Vagina (tissue), 2 donors: ENCODE measurements at regions not wholly inside any gene's neighbourhood (a gene's known extent, or its start where the extent isn't known, plus 50 kb on each side); places are given as distances from the start of the nearest gene placed in this dataset.

Source experiments
- DNase-seq, 2 donors: peaks; one replicate each; pipeline ENCODE4 v3.0.0-alpha.2; 2017; ENCODE audit errors: extremely low spot score in 2 of 2
- H3K27ac ChIP-seq: fragments of 200-600 bp; sonication (generic); one replicate; pipeline ENCODE4 v1.5.1; 2019
- H3K27me3 ChIP-seq: fragments of 200-600 bp; sonication (generic); one replicate; pipeline ENCODE4 v1.5.1; 2019
- H3K36me3 ChIP-seq, 2 donors: fragments of 200-600 bp; sonication (generic); one replicate each; pipeline ENCODE4 v1.5.1; 2017 to 2019
- H3K4me1 ChIP-seq: fragments of 200-600 bp; sonication (generic); one replicate; pipeline ENCODE4 v1.5.1; 2019
- H3K4me3 ChIP-seq, 2 donors: fragments of 200-600 bp; sonication (generic); 1 replicate in 1 of 2; 2 replicates in 1 of 2; pipeline ENCODE4 v1.5.1; 2016 to 2019
- H3K9me3 ChIP-seq: fragments of 200-600 bp; sonication (generic); one replicate; pipeline ENCODE4 v1.5.1; 2019
- POLR2A ChIP-seq, 2 donors: fragments of 450-650 bp; IDR thresholded peaks; one replicate each; pipeline ENCODE4 v1.6.1; 2017; ENCODE audit warnings: antibody characterized with exemption in 2 of 2, mild to moderate bottlenecking in 2 of 2, moderate library complexity in 2 of 2
- POLR2AphosphoS5 ChIP-seq, 2 donors: sonication (generic); formaldehyde crosslinking; IDR thresholded peaks; one replicate each; pipeline ENCODE4 v1.9.0; 2017; ENCODE audit warnings: antibody characterized with exemption in 2 of 2, mild to moderate bottlenecking in 2 of 2, low read depth in 1 of 2; ENCODE audit not compliant: insufficient read depth in 1 of 2
- intact Hi-C: fragments of 100-400 bp; cut with DNase I; formaldehyde crosslinking; loops from one replicate; pipeline ENCODE4 v1.15.1; 2023
- TF ChIP-seq, protein P1 (sequence below), 3 experiments: fragments of 450-650 bp in 2 of 3; fragments of 200-600 bp in 1 of 3; sonication (generic) in 1 of 3; IDR thresholded peaks; one replicate each; pipeline ENCODE4 v1.5.1; 2017 to 2019; ENCODE audit warnings: antibody characterized with exemption in 3 of 3, mild to moderate bottlenecking in 2 of 3, moderate library complexity in 2 of 3

DNA sequence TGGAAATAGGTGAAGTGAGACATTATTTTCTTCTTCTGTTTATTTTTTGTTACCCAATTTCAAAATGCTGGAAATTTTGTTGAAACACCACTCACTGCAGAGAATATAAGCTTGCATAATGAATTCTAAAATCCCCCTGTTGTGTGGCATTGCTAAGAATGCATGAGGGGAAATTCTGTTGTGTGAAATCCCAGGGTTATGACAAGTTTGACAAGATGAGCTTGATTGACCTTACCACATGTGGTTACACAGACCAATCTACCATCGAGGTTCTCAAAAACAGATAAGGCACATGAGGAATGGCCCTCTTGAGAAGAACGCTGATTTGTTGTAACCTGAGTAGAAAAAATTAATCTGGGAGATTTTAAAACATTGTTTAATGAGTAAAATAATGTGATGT, 261.6 kb upstream of the MMADHC start:
- H3K27me3 ChIP-seq = no peaks in the 10 kb centered on the region
- DNase-seq = no peak
- H3K36me3 ChIP-seq = no peaks in the 10 kb centered on the region
- TF ChIP-seq, protein P1, sequence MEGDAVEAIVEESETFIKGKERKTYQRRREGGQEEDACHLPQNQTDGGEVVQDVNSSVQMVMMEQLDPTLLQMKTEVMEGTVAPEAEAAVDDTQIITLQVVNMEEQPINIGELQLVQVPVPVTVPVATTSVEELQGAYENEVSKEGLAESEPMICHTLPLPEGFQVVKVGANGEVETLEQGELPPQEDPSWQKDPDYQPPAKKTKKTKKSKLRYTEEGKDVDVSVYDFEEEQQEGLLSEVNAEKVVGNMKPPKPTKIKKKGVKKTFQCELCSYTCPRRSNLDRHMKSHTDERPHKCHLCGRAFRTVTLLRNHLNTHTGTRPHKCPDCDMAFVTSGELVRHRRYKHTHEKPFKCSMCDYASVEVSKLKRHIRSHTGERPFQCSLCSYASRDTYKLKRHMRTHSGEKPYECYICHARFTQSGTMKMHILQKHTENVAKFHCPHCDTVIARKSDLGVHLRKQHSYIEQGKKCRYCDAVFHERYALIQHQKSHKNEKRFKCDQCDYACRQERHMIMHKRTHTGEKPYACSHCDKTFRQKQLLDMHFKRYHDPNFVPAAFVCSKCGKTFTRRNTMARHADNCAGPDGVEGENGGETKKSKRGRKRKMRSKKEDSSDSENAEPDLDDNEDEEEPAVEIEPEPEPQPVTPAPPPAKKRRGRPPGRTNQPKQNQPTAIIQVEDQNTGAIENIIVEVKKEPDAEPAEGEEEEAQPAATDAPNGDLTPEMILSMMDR (IDR thresholded peaks at IDR 0.05) = no peak
- no peak for TF ChIP-seq POLR2A (IDR thresholded peaks at IDR 0.05)
- no peak for TF ChIP-seq POLR2AphosphoS5 (IDR thresholded peaks at IDR 0.05; ENCODE audit: insufficient read depth in 1 of 2, low read depth in 1 of 2)
- no peaks in the 10 kb centered on the region for H3K4me1 ChIP-seq
- H3K9me3 ChIP-seq = no peaks in the 10 kb centered on the region
- intact Hi-C loops = no loop called here
- H3K4me3 ChIP-seq = no peak overlapping the region
- no peak overlapping the region for H3K27ac ChIP-seq

DNA sequence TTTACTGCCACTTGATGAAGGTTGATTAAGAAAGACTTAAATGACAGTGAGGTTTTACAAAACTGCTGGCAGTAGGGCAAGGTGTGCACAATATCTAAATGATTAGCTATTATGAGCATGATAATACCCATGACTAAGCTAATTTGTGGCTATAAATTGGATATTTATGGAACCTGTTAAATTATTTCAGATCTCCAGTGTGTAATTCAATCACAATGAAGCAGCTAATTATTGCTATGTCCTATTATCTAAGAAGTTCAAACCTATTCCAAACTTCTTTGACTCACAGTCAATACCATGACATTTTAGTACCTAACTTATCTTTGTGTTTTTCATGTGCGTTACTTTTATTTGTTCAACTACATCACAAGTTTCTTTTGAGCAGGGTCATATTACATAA, 253.8 kb upstream of the MMADHC start:
- H3K4me1 ChIP-seq = no peaks in the 10 kb centered on the region
- H3K36me3 ChIP-seq = no peaks in the 10 kb centered on the region
- H3K4me3 ChIP-seq = no peak overlapping the region
- no peaks in the 10 kb centered on the region for H3K27me3 ChIP-seq
- no peak for DNase-seq
- intact Hi-C loops = no loop called here
- no peaks in the 10 kb centered on the region for H3K9me3 ChIP-seq
- no peak overlapping the region for H3K27ac ChIP-seq
- no peak for TF ChIP-seq POLR2A (IDR thresholded peaks at IDR 0.05)

DNA sequence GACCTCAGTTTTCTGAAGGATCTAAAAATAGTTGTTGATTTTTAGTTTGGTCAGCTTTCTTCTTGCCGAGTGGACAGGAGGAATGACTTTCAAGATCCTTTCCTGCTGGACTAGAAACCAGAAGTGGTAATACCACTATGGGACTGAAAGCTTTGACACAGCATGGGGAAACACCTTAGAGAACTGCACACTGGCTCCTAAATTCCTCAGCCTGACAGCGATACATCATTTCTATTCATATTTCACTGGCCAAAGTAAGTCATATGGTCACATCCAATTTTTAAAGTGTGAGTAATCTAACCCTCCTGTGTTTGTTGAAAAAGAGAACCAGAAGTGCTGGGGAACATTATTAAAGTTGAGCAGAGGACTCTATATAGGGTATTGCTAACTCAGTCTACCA, 244.7 kb upstream of the MMADHC start:
- intact Hi-C loops = no loop called here
- TF ChIP-seq, protein P1 (IDR thresholded peaks at IDR 0.05) = no peak
- TF ChIP-seq POLR2AphosphoS5 (IDR thresholded peaks at IDR 0.05; ENCODE audit: insufficient read depth in 1 of 2, low read depth in 1 of 2) (no peak), POLR2A (IDR thresholded peaks at IDR 0.05) (no peak)
- Histone ChIP-seq H3K9me3 (no peaks in the 10 kb centered on the region), H3K4me3 (no peak overlapping the region), H3K27me3 (no peaks in the 10 kb centered on the region), H3K36me3 (no peaks in the 10 kb centered on the region), H3K4me1 (no peaks in the 10 kb centered on the region), H3K27ac (no peak overlapping the region)
- DNase-seq = no peak

DNA sequence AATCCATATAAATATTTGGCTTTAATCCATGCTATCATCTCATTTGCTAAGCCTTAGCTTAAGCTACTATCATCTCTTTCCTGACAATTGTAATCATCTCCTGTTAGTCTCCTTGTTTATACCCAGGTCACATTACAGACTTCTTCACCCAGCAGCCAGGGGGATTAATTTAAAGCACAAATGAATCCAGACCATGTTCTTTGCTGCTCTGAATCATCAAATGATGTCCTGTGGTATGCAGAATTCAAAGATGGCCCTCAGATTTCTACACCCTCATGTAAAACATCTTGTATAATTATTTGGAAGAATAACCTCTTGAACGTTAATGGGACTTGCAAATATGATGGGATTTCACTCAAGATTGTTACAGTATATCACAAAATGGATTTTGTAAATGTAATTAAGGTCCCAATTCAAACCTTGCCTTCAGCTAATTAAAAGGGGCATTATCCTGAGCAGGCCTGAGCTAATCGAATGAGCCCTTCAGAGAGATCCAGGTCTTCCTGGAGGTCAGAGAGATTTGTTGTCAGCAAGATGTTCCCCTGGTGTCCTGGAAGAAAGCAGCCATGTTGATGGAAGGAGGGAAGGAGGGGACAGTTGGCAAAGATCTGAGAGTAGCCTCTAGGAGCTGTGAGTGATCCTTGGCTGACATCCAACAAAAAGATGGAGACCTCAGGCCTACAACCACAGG, 241.1 kb upstream of the MMADHC start:
- no peak for DNase-seq
- TF ChIP-seq POLR2AphosphoS5 (IDR thresholded peaks at IDR 0.05; ENCODE audit: insufficient read depth in 1 of 2, low read depth in 1 of 2) (no peak), POLR2A (IDR thresholded peaks at IDR 0.05) (no peak)
- TF ChIP-seq, protein P1 (IDR thresholded peaks at IDR 0.05) = no peak
- intact Hi-C loops = no loop called here
- no peaks in the 10 kb centered on the region for H3K36me3 ChIP-seq
- H3K27ac ChIP-seq = no peak overlapping the region
- H3K4me3 ChIP-seq = no peak overlapping the region
- no peaks in the 10 kb centered on the region for H3K4me1 ChIP-seq
- no peaks in the 10 kb centered on the region for H3K27me3 ChIP-seq
- no peaks in the 10 kb centered on the region for H3K9me3 ChIP-seq

DNA sequence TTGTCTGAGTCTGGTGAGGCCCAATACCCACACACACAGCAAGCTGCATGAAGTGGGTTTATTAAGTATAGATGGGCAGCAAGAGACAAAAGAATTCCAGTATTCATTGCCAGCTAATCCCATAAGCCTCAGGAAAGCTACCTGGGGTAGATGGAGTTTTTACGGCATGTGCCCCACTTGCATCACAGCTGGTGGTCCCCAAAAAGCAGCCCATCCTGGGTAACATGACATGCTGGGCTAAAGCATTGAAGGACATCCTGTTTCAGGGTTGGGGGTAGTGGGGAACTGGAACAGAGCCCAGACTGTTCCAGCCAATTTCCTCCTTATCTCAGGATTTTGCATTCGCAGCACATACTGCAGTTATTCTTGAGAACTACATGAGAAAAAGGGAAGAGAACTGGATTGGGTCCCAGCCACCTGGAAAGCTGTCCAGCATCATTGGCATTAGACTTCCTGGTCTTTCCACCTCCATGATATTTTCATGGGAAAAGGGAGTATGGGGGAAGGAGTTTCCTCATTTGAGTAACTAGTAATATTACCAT, 240.1 kb upstream of the MMADHC start:
- H3K36me3 ChIP-seq = no peaks in the 10 kb centered on the region
- intact Hi-C loops = no loop called here
- H3K9me3 ChIP-seq = no peaks in the 10 kb centered on the region
- H3K27ac ChIP-seq = no peak overlapping the region
- H3K27me3 ChIP-seq = no peaks in the 10 kb centered on the region
- H3K4me1 ChIP-seq = no peaks in the 10 kb centered on the region
- DNase-seq = no peak
- no peak overlapping the region for H3K4me3 ChIP-seq
- TF ChIP-seq, protein P1 (IDR thresholded peaks at IDR 0.05) = no peak
- TF ChIP-seq POLR2AphosphoS5 (IDR thresholded peaks at IDR 0.05; ENCODE audit: insufficient read depth in 1 of 2, low read depth in 1 of 2) = no peak
- no peak for TF ChIP-seq POLR2A (IDR thresholded peaks at IDR 0.05)
